GM19397 (cell line): ENCODE measurements at regions not wholly inside any gene's neighbourhood (a gene's known extent, or its start where the extent isn't known, plus 50 kb on each side); places are given as distances from the start of the nearest gene placed in this dataset.
"Not testable (repeated sequence)": the region's sequence is repeated elsewhere in the genome, so short reads cannot be mapped to it uniquely, and the experiment has no call there.

ENCODE experiments used
- ATAC-seq: cut with Tn5 transposase; IDR thresholded peaks from one replicate; pipeline ENCODE4 v1.9.1; 2021; ENCODE audit warnings: mild to moderate bottlenecking, moderate library complexity; ENCODE audit not compliant: unreplicated experiment

- ATAC-seq = not testable (repeated sequence)
Measured at GRCh38 chr12:127157501-127158366, 1109.2 kb upstream of the TMEM132C start.

GRCh38 chr12:127158385-127159061, 1108.4 kb upstream of the TMEM132C start:
- no peak for ATAC-seq

GRCh38 chr12:127161466-127161865, 1105.5 kb upstream of the TMEM132C start:
- ATAC-seq = no peak

GRCh38 chr12:127162307-127162706, 1104.7 kb upstream of the TMEM132C start:
- no peak for ATAC-seq

- peak; percentile 54 for ATAC-seq
Measured at GRCh38 chr12:127162902-127163301, 1104.1 kb upstream of the TMEM132C start.

GRCh38 chr12:127165567-127166392, 1101.2 kb upstream of the TMEM132C start:
- ATAC-seq = peak; percentile 73

GRCh38 chr12:127169321-127170181, 1097.4 kb upstream of the TMEM132C start:
- ATAC-seq = no peak

GRCh38 chr12:127170226-127171180, 1096.5 kb upstream of the TMEM132C start:
- ATAC-seq = no peak

GRCh38 chr12:127172861-127173260, 1094.1 kb upstream of the TMEM132C start:
- ATAC-seq = no peak

- ATAC-seq = not testable (repeated sequence)
Measured at GRCh38 chr12:127173971-127174370, 1093.0 kb upstream of the TMEM132C start.

GRCh38 chr12:127174881-127175280, 1092.1 kb upstream of the TMEM132C start:
- ATAC-seq = no peak

- ATAC-seq = no peak
Measured at GRCh38 chr12:127175361-127175760, 1091.6 kb upstream of the TMEM132C start.

- ATAC-seq = no peak
Measured at GRCh38 chr12:127176804-127177203, 1090.2 kb upstream of the TMEM132C start.

GRCh38 chr12:127178052-127178451, 1088.9 kb upstream of the TMEM132C start:
- no peak for ATAC-seq

GRCh38 chr12:127178463-127178862, 1088.5 kb upstream of the TMEM132C start:
- no peak for ATAC-seq

GRCh38 chr12:127179176-127179575, 1087.8 kb upstream of the TMEM132C start:
- ATAC-seq = no peak

- no peak for ATAC-seq
Measured at GRCh38 chr12:127182018-127182417, 1085.0 kb upstream of the TMEM132C start.

GRCh38 chr12:127189992-127190391, 1077.0 kb upstream of the TMEM132C start:
- no peak for ATAC-seq

GRCh38 chr12:127191129-127191528, 1075.8 kb upstream of the TMEM132C start:
- ATAC-seq = no peak
